OCI-LY3 (cell line): ENCODE measurements at regions not wholly inside any gene's neighbourhood (a gene's known extent, or its start where the extent isn't known, plus 50 kb on each side); places are given as distances from the start of the nearest gene placed in this dataset.

Experiments used
- EZH2phosphoT487 ChIP-seq: fragments of 200-600 bp; shearing (Covaris generic); IDR thresholded peaks from 2 replicates; pipeline ENCODE4 v1.6.1; 2018; ENCODE audit warnings: antibody characterized with exemption, mixed run types, low read depth
- TF ChIP-seq, protein P1 (sequence below): fragments of 200-600, 300-600 bp; sonication (generic); IDR thresholded peaks from 2 replicates; pipeline ENCODE4 v1.5.1; 2014; ENCODE audit warnings: antibody characterized with exemption, low read length, low read depth

DNA sequence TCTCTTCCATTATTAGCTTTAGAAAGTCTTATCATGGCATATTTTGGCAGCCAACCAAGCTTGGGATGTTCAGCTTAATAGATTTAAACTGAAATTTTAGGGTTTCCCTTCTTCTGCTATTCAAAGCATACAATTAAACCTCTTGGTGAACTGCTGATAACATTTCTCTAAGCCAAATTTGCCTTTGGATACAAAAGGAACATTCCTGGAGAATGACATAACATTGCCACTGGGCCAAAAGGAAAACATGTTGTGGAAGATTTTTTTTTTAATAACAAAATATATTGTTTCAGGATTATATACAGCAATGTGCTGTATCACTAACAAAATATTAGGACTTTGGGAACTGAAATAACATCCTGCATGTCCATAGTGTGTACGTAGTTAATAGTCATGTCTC is 215.1 kb upstream of the TBX18 start:
- TF ChIP-seq EZH2phosphoT487, result no peak
- TF ChIP-seq, protein P1, sequence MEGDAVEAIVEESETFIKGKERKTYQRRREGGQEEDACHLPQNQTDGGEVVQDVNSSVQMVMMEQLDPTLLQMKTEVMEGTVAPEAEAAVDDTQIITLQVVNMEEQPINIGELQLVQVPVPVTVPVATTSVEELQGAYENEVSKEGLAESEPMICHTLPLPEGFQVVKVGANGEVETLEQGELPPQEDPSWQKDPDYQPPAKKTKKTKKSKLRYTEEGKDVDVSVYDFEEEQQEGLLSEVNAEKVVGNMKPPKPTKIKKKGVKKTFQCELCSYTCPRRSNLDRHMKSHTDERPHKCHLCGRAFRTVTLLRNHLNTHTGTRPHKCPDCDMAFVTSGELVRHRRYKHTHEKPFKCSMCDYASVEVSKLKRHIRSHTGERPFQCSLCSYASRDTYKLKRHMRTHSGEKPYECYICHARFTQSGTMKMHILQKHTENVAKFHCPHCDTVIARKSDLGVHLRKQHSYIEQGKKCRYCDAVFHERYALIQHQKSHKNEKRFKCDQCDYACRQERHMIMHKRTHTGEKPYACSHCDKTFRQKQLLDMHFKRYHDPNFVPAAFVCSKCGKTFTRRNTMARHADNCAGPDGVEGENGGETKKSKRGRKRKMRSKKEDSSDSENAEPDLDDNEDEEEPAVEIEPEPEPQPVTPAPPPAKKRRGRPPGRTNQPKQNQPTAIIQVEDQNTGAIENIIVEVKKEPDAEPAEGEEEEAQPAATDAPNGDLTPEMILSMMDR, result no peak
